Hepatocyte (in vitro differentiated cells): ENCODE measurements at regions not wholly inside any gene's neighbourhood (a gene's known extent, or its start where the extent isn't known, plus 50 kb on each side); places are given as distances from the start of the nearest gene placed in this dataset.

ENCODE experiments used
- DNase-seq: peaks from one replicate; pipeline ENCODE4 v3.0.0-alpha.2; 2016; ENCODE audit warnings: low spot score
- H2AFZ ChIP-seq: fragments of 200-600 bp; sonication (generic); 2 replicates; pipeline ENCODE4 v1.6.0; 2016; ENCODE audit warnings: antibody characterized with exemption, mild to moderate bottlenecking
- H3K27ac ChIP-seq: fragments of 200-600 bp; sonication (generic); 2 replicates; pipeline ENCODE4 v1.5.1; 2016; ENCODE audit warnings: mild to moderate bottlenecking
- H3K27me3 ChIP-seq: fragments of 200-600 bp; sonication (generic); 2 replicates; pipeline ENCODE4 v1.6.1; 2016
- H3K36me3 ChIP-seq: fragments of 200-600 bp; sonication (generic); replicated peaks from 2 replicates; pipeline ENCODE4 v1.5.1; 2016; ENCODE audit warnings: low read depth; ENCODE audit not compliant: insufficient read depth
- H3K4me1 ChIP-seq: fragments of 200-600 bp; sonication (generic); 2 replicates; pipeline ENCODE4 v1.5.1; 2016; ENCODE audit warnings: mild to moderate bottlenecking, moderate library complexity; ENCODE audit not compliant: insufficient read depth
- H3K4me2 ChIP-seq: fragments of 200-600 bp; sonication (generic); 2 replicates; pipeline ENCODE4 v1.6.0; 2016
- H3K4me3 ChIP-seq: fragments of 200-600 bp; sonication (generic); 2 replicates; pipeline ENCODE4 v1.5.1; 2016; ENCODE audit warnings: mild to moderate bottlenecking
- H3K79me2 ChIP-seq: fragments of 200-600 bp; sonication (generic); 2 replicates; pipeline ENCODE4 v1.6.0; 2017; ENCODE audit warnings: mild to moderate bottlenecking
- H3K9me2 ChIP-seq: fragments of 200-600 bp; sonication (generic); replicated peaks from 2 replicates; pipeline ENCODE4 v1.6.0; 2017; ENCODE audit warnings: mild to moderate bottlenecking; ENCODE audit not compliant: insufficient read depth
- H3K9me3 ChIP-seq: fragments of 200-600 bp; sonication (generic); 2 replicates; pipeline ENCODE4 v1.5.1; 2016; ENCODE audit warnings: low read depth, mild to moderate bottlenecking
- H4K20me1 ChIP-seq: fragments of 200-600 bp; sonication (generic); 2 replicates; pipeline ENCODE4 v1.6.0; 2016; ENCODE audit warnings: mild to moderate bottlenecking; ENCODE audit not compliant: insufficient read depth, poor library complexity, severe bottlenecking
- EZH2 ChIP-seq: fragments of 200-600 bp; sonication (generic); IDR thresholded peaks from 2 replicates; pipeline ENCODE4 v1.6.1; 2016; ENCODE audit warnings: antibody characterized with exemption, mild to moderate bottlenecking, borderline replicate concordance
- EZH2phosphoT487 ChIP-seq: fragments of 200-600 bp; sonication (generic); IDR thresholded peaks from one replicate; pipeline ENCODE4 v1.6.1; 2018; ENCODE audit warnings: antibody characterized with exemption, mild to moderate bottlenecking, low read depth, moderate library complexity; ENCODE audit not compliant: unreplicated experiment, severe bottlenecking
- WGBS: methylation state at CpG from one replicate; pipeline ENCODE4 v1.1.6; 2016; ENCODE audit warnings: low lambda C conversion rate; ENCODE audit errors: missing lambda C conversion rate; 5-methylcytosine and 5-hydroxymethylcytosine counted together
- TF ChIP-seq, protein P1 (sequence below): fragments of 200-600 bp; sonication (generic); IDR thresholded peaks from 2 replicates; pipeline ENCODE4 v1.5.1; 2016; ENCODE audit warnings: antibody characterized with exemption, mild to moderate bottlenecking; ENCODE audit not compliant: poor library complexity

DNA sequence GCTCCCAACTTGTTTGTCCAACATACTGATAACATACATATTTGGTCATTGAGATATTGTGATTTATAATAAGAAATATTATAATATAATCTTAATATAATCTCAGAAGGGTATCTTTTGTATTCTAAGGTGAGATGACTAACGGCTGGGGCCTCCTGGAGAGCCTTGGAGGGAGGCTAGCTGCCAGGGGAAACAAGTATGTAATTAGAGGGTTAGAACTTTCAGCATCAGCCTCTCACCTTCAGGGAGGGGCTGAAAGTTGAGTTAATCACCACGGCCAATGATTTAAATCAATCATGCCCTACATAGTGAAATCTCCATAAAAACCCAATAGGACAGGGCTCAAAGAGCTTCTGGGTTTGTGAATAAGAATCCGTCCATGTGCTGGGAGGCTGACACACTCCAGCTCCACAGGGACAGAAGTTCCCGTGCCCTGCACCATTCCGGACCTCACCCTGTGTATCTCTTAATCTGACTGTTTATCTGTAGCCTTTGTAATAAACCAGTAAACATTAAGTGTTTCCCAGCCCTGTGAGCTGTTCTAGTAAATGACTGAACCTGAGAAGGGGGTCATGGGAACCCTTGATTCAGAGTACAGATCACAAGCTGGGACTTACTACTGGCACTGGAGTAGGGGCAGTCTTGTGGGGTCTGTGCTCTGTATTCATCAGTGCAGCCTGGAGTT, 86.3 kb upstream of the STEAP1B start:
- Histone ChIP-seq H3K79me2 (no peaks in the 10 kb centered on the region), H3K4me1 (peaks cover 6% of the 10 kb centered on the region), H3K9me3 (no peaks in the 10 kb centered on the region), H3K4me2 (no peak overlapping the region), H3K27me3 (no peaks in the 10 kb centered on the region), H3K27ac (no peak overlapping the region), H3K9me2 (no peaks in the 10 kb centered on the region), H3K4me3 (no peak overlapping the region), H3K36me3 (no peaks in the 10 kb centered on the region), H2AFZ (no peak overlapping the region), H4K20me1 (no peaks in the 10 kb centered on the region)
- TF ChIP-seq EZH2: no peak
- TF ChIP-seq EZH2phosphoT487: no peak
- TF ChIP-seq, protein P1, sequence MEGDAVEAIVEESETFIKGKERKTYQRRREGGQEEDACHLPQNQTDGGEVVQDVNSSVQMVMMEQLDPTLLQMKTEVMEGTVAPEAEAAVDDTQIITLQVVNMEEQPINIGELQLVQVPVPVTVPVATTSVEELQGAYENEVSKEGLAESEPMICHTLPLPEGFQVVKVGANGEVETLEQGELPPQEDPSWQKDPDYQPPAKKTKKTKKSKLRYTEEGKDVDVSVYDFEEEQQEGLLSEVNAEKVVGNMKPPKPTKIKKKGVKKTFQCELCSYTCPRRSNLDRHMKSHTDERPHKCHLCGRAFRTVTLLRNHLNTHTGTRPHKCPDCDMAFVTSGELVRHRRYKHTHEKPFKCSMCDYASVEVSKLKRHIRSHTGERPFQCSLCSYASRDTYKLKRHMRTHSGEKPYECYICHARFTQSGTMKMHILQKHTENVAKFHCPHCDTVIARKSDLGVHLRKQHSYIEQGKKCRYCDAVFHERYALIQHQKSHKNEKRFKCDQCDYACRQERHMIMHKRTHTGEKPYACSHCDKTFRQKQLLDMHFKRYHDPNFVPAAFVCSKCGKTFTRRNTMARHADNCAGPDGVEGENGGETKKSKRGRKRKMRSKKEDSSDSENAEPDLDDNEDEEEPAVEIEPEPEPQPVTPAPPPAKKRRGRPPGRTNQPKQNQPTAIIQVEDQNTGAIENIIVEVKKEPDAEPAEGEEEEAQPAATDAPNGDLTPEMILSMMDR: no peak
- WGBS: 73% methylated on average over 5 of the region's 5 CpGs
- DNase-seq: no peak

DNA sequence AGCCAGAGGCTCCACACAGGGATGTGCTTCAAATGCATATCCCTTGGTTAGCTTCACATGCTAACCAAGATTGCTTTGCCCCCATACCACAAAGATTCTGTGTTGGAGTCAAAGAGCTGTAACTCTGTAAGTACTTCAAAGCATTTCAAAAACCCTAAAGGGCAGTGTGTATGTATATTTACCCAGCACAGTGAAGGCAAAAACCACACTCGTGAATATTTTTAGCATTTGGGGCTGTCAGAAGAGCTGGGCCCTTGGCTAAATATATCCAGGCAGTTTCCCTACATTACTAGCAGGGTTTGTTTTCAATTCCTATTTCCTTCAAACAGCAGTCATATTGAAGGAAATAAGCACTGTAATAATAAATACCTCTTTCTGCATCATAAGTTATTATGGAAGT, 84.2 kb upstream of the STEAP1B start:
- no peaks in the 10 kb centered on the region for H3K79me2 ChIP-seq
- H3K4me3 ChIP-seq: no peak overlapping the region
- no peak for DNase-seq
- no peaks in the 10 kb centered on the region for H3K9me3 ChIP-seq
- WGBS: 79% methylated on average over 1 of the region's 1 CpG
- no peak overlapping the region for H3K27ac ChIP-seq
- no peaks in the 10 kb centered on the region for H3K36me3 ChIP-seq
- no peaks in the 10 kb centered on the region for H3K27me3 ChIP-seq
- TF ChIP-seq, protein P1: no peak
- TF ChIP-seq EZH2 (no peak), EZH2phosphoT487 (no peak)
- no peak overlapping the region for H2AFZ ChIP-seq
- no peak overlapping the region for H3K4me2 ChIP-seq
- H4K20me1 ChIP-seq: no peaks in the 10 kb centered on the region
- H3K9me2 ChIP-seq: no peaks in the 10 kb centered on the region
- peaks cover 6% of the 10 kb centered on the region for H3K4me1 ChIP-seq

DNA sequence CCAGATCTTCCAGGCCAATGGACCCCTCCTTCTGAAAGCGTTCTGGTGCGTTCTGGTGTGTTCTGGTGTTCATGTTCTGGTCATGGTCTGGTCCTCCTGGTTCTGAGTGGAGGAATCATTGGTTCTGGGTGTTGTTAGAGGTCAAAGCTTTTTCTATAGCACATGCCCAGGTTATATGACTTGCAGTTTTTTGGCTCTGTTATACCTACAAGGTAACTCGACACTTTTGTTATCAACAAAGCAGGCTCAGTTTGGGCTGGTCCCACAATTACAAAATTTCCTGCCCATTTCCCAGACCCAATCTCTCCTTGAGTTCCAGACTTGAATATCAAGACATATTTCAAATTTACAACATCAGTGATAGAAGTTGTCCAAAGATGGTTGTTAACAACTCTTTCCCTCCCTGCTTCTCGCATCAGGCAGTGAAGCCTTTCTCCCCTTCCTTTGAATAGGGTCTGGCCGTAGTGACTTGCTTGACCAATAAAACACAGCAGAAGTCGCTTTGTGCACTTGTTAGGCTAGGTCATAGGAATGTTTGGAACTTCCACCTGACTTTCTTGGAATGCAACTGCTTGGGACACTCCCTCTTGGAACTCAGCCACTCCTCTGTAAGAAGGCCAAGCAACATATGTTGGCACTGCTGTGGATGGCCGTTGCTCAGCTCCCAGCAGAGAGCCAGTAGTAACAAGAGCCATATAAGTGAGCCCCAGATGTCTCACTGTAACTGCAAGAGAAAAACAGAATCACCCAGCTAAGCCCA, 83.1 kb upstream of the STEAP1B start:
- H3K9me2 ChIP-seq: no peaks in the 10 kb centered on the region
- TF ChIP-seq EZH2phosphoT487 (no peak), EZH2 (no peak)
- TF ChIP-seq, protein P1: no peak
- no peak overlapping the region for H2AFZ ChIP-seq
- no peaks in the 10 kb centered on the region for H3K9me3 ChIP-seq
- H3K4me3 ChIP-seq: no peak overlapping the region
- WGBS: 56% methylated on average over 7 of the region's 7 CpGs
- H3K36me3 ChIP-seq: no peaks in the 10 kb centered on the region
- peaks cover 9% of the 10 kb centered on the region for H3K4me1 ChIP-seq
- peak overlapping the region; percentile 13 for H3K4me2 ChIP-seq
- no peaks in the 10 kb centered on the region for H3K79me2 ChIP-seq
- DNase-seq: peak; percentile 77
- H4K20me1 ChIP-seq: no peaks in the 10 kb centered on the region
- H3K27ac ChIP-seq: peak overlapping the region; percentile 68
- H3K27me3 ChIP-seq: no peaks in the 10 kb centered on the region
